SK-N-SH (cell line): ENCODE measurements at regions not wholly inside any gene's neighbourhood (a gene's known extent, or its start where the extent isn't known, plus 50 kb on each side); places are given as distances from the start of the nearest gene placed in this dataset.

Experiments used
- CTCF ChIP-seq: fragments of 200-600 bp; sonication (generic); IDR thresholded peaks from 2 replicates; pipeline ENCODE4 v1.6.1; 2017; ENCODE audit warnings: antibody characterized with exemption, mild to moderate bottlenecking, moderate library complexity
- EZH2phosphoT487 ChIP-seq: fragments of 200-600 bp; sonication (generic); IDR thresholded peaks from 2 replicates; pipeline ENCODE4 v1.6.1; 2017; ENCODE audit warnings: low read depth, mixed run types, mild to moderate bottlenecking, antibody characterized with exemption, moderate library complexity, borderline replicate concordance
- FOXM1 ChIP-seq: IDR thresholded peaks from 2 replicates; pipeline ENCODE4 v1.4.0; 2012; ENCODE audit warnings: low read depth, mild to moderate bottlenecking
- MAX ChIP-seq: IDR thresholded peaks from 2 replicates; pipeline ENCODE4 v1.4.0; 2012; ENCODE audit warnings: low read depth
- MEF2A ChIP-seq: IDR thresholded peaks from 2 replicates; pipeline ENCODE4 v1.4.0; 2012; ENCODE audit warnings: low read depth, borderline replicate concordance
- MXI1 ChIP-seq: IDR thresholded peaks from 2 replicates; pipeline ENCODE4 v1.6.1; 2012; ENCODE audit warnings: mild to moderate bottlenecking, low read depth, low read length, improper control_type of control experiment
- PBX3 ChIP-seq: IDR thresholded peaks from 2 replicates; pipeline ENCODE4; 2012
- RAD21 ChIP-seq: IDR thresholded peaks from 2 replicates; pipeline ENCODE4 v1.6.1; 2012; ENCODE audit warnings: mild to moderate bottlenecking, low read length
- REST ChIP-seq: IDR thresholded peaks from 2 replicates; pipeline ENCODE4 v1.6.1; 2012; ENCODE audit warnings: mild to moderate bottlenecking, low read depth, low read length, moderate library complexity
- SMC3 ChIP-seq: IDR thresholded peaks from 2 replicates; pipeline ENCODE4 v1.6.1; 2012; ENCODE audit warnings: low read depth, low read length, improper control_type of control experiment
- TEAD4 ChIP-seq: IDR thresholded peaks from 2 replicates; pipeline ENCODE4 v1.4.0; 2012; ENCODE audit warnings: mild to moderate bottlenecking, borderline replicate concordance; ENCODE audit not compliant: insufficient read depth
- YY1 ChIP-seq: IDR thresholded peaks from 2 replicates; pipeline ENCODE4 v1.4.0; 2012; ENCODE audit warnings: low read depth, mild to moderate bottlenecking
- ZBTB33 ChIP-seq: IDR thresholded peaks from 2 replicates; pipeline ENCODE4 v1.4.0; 2012; ENCODE audit warnings: low read depth, borderline replicate concordance

- no peak for TF ChIP-seq CTCF
- no peak for TF ChIP-seq ZBTB33
- no peak for TF ChIP-seq PBX3
- no peak for TF ChIP-seq MAX
- TF ChIP-seq RAD21, result no peak
- no peak for TF ChIP-seq REST
- no peak for TF ChIP-seq SMC3
- TF ChIP-seq EZH2phosphoT487, result no peak
- TF ChIP-seq MXI1, result no peak
- no peak for TF ChIP-seq TEAD4
- no peak for TF ChIP-seq FOXM1
- no peak for TF ChIP-seq YY1
- no peak for TF ChIP-seq MEF2A
These were observed 560.7 kb downstream of the GLRX3 start for GRCh38 chr10:130696870-130697269.
